Retina (tissue), 1 donor: ENCODE measurements at regions not wholly inside any gene's neighbourhood (a gene's known extent, or its start where the extent isn't known, plus 50 kb on each side); places are given as distances from the start of the nearest gene placed in this dataset.
"Not testable (repeated sequence)": the region's sequence is repeated elsewhere in the genome, so short reads cannot be mapped to it uniquely, and the experiment has no call there.

Experiments used
- DNase-seq: peaks from one replicate; pipeline ENCODE4 v3.0.0-alpha.2; 2016

DNA sequence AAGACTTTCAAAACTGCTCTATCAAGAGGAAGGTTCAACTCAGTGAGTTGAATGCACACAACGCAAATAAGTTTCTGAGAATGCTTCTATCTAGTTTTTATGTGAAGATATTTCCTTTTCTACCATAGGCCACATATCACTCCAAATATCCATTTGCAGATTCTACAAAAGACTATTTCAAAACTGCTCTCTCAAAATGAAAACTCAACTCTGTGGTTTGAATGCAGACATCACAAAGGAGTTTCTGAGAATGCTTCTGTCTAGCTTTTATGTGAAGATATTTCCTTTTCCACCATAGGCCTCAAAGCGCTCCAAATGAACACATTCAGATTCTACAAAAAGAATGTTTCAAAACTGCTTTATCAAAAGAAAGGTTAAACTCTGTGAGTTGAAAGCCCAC, 1093.1 kb upstream of the DEFB115 start:
- DNase-seq = not testable (repeated sequence)

DNA sequence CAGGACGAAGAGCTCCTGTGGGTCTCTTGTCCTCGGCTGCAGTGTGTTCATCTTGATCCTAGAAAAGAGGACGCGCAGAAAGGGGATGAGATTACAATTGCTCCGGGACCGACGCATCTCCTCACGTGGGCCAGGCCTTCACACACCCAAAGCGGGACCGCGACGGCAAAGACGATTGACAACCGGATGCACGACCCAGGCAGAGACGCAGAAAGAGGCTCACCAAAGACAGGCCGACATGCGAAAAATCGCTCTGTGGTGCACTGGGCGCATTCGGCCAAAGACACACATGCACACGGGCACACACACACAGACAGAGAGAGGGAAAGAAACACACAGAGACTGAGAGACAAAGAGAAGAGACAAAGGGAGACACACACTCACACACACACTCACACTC, 1089.9 kb upstream of the DEFB115 start:
- no peak for DNase-seq

DNA sequence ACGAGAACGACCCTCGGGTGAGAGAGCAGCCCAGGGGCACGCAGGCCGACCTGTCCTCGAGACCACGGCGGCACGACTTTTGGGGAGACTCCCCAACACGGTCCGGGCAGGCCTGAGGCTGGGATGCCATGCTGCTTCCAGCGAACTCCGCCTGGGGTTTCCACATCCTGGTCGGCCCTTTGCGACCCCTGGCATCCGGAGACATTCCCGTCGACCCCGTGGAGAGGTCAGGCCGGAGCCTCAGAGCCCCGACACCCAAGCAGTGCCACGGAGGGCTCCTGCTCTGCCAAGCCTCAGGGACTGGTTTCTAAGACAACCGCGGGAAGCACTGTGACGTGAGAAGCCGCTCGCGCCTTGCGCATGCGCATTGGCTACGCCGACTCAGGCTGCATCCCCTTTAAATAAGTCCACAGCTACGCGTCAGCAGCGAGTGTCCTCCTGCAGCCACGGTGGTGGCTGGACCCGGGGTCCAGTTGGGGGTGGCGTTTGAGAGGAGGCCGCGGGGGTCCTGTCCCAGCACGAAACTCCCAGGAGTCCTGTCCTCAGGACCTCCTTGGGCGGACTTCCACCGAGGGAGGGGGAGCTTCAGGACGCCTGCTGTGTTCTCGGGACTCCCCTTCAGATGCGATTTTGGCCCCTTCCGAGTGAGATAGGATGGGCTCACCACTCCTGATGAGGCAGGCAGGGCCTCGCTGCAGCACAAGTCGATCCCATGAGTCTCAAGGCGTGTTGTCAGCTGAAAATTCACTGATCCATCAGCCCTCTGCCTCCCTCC, 1089.3 kb upstream of the DEFB115 start:
- no peak for DNase-seq

DNA sequence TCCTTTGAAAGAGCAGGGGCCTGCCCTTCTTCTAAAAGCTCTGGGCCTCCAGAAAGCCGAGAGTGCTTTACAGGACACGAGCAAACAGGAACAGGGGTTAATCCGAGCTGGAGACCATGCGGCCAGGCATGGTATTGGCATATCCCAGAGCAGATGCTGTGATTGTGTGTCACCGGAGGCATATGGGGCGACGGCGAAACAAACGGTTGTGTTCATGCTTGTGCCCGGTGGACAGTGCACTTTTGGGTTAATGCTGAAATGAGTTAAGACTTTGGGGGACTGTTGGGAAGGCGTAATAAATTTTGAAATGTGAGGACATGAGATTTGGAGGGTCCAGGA, 1088.7 kb upstream of the DEFB115 start:
- DNase-seq = no peak

DNA sequence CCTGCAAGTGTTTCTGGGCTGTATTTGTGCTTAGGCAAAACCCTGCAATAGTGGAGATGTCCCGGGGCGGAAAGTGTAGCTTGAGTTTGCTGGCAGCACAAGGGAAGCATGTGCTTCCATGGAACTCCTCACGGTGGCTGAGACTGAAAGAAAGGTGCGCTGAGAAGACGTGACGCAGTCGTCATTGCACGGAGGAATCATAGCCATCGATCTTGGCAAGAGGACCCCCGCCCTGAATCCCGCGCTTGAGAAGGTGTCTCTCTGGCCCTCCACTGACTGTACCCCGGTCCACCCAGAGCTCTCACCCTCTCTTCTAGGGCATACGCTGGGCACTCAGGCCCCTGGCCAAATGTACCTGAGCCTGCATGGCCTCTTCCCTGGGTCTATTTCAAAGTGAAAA, 1081.8 kb upstream of the DEFB115 start:
- no peak for DNase-seq

DNA sequence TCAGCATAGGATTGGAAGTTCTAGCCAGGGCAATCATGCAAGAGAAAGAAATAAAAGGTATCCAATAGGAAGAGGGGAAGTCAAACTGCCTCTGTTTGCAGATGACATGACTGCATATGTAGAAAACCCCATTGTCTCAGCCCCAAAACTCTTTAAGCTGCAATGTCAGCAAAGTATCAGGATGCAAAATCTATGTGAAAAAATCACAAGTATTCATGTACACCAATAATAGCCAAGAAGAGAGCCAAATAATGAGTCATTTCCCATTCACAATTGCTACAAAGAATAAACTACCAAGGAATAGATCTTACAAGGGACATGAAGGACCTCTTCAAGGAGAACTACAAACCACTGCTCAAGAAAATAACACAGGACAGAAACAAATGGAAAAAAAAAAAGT, 1074.3 kb upstream of the DEFB115 start:
- DNase-seq = not testable (repeated sequence)

DNA sequence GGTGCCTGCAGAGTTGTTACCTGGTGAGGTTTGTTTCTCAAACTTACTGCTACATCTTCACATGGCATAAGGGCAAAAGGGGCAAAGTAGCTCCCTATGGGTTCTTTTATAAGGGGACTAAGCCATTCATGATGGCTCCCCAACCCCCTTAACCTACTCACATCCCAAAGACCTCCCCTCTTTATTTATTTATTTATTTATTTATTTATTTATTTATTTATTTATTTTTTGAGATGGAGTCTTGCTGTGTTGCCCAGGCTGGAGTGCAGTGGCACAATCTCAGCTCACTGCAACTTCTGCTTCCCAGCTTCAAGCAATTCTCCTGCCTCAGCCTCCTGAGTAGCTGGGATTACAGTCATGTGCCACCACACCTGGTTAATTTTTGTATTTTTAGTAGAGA, 1065.7 kb upstream of the DEFB115 start:
- not testable (repeated sequence) for DNase-seq

DNA sequence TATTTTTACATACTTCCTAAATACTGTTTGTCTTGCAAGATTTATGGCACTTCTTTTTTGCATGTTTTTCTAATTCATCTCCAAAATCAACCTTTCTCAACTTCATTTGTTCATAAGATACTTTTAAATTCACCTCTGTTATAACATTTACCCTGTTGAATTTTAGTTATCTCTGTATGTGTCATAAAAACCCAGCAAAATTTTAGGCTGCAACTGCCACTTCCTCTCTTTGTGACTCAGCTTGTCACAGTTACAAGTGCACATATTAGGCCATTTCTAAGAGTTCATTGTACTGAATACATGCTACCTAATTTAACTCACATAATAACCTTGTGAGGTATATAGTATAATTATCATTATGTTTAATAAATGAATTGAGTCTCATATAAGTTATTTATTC, 1023.0 kb upstream of the DEFB115 start:
- not testable (repeated sequence) for DNase-seq

DNA sequence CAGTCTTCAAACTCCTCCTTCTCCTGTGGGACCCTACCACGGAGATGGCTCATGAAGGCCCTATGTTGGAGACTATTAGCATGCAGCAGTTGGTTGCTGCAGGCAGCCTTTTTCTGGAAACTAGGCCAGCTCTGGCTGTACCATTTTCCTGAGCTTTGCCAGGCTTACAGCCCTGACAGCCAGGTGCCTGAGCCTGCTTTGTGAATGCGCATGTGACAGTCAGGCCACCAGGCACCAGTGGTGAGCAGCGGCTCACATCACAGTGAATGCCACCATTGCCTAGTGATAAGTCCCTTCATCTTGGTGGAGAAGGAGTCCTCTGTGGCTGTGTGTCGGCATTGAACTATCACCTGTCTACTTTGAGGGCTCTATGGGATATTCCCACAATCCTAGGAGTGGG, 982.4 kb upstream of the DEFB115 start:
- DNase-seq = not testable (repeated sequence)

DNA sequence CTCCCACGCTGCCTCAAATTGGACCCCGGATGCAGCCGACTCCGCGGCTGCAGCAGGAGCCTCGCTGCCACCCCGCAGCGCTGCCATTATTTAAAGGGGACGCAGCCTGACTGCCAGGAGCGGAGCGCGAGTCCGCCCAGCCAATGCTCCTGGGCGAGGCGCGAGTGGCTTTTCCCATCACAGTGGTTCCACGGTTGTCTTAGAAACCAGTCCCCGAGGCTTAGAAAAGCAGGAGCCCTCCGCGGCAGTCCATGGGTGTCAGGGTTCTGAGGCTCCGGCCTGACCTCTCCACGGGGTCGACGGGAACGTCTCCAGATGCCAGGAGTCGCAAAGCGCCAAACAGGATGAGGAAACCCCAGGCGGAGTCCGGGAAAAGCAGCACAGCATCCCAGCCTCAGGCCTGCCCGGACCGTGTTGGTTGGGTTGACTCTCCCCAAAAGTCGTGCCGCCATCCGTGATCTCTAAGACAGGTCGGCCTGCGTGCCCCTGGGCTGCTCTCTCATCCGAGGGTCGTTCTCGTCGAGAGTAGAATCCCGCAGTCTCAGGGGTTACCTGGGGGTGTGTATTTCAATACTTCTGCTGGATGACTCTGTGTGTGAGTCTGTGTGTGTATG, 975.8 kb upstream of the DEFB115 start:
- peak; percentile 38 for DNase-seq

DNA sequence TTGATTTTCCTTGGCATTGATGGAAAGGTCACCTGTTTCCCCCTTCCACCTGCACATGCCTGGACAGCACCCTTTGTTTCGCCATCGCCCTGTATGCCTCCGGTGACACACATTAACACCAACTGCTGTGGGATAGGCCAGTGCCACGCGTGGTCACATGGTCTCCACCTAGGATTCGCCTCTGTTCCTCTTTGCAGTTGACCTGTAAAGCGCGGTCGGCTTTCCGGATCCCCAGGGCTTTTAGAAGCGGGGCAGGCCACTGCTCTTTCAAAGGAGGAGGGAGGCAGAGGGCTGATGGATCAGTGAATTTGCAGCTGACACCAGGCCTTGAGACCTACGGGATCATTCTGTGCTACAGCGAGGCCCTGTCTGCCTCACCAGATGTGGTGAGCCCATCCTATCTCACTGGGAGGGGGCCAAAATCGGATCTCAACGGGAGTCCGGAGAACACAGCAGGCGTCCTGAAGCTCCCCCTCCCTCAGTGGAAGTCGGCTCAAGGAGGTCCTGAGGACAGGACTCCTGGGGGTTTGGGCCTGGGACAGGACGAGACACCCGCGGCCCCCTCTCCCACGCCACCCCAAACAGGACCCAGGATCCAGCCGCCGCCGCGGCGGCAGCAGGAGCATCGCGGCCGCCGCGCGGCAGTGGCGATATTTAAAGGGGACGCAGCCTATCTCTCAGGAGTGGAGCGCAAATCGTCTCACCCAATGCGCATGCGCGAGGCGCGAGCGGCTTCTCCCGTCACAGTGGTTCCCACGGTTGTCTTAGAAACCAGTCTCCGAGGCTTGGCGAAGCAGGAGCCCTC, 973.8 kb upstream of the DEFB115 start:
- DNase-seq = peak; percentile 71

DNA sequence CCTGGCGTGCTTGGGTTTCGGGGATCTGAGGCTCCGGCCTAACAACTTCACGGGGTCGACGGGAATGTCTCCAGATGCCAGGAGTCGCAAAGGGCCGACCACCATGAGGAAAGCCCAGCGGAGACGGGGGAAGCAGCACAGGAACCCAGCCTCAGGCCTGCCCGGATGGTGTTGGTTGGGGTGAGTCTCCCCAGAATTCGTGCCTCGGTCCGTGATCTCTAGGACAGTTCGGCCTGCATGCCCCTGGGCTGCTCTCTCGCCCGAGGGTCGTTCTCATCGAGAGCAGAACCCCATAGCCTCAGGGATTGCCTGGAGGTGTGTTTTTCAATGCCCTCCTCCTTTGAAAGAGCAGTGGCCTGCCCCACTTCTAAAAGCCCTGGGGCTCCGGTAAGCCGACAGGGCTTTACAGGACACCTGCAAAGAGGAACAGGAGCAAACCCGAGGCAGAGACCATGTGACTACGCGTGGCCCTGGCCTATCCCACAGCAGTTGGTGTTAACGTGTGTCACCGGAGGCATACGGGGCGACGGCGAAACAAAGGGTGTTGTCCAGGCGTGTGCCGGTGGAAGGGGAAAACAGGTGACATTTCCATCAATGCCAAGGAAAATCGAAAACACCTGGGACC, 973.1 kb upstream of the DEFB115 start:
- no peak for DNase-seq

DNA sequence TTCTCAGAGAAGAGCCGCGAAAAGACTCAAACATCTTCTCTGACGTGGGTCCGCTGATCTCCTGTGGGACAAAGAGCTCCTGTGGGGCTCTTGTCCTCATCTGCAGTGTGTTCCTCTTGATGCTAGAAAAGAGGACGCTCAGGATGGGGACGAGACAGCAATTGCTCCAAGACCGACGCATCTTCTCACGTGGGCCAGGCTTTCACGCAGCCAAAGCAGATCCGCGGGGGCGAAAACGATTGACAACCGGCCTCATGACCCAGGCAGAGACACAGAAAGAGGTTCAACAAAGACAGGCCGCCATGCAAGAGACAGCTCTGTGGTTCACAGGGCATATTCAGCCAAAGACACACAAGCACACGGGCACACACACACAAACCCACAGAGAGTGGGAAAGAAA, 971.8 kb upstream of the DEFB115 start:
- DNase-seq = no peak

DNA sequence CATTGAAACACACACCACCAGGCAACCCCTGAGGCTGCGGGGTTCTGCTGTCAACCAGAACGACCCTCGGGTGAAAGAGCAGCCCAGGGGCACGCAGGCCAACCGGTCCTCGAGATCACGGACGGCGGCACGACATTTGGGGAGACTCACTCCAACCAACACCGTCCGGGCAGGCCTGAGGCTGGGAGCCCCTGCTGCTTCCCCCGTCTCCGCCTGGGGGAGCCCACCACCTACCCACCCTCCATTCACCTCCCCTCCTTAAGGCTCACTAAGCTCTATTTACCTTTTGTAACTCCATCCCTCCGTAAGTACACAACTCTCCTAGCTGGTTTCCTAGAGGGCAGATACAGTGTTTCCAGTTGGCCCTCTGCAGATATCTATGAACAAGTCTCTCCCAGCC, 971.3 kb upstream of the DEFB115 start:
- DNase-seq = no peak

DNA sequence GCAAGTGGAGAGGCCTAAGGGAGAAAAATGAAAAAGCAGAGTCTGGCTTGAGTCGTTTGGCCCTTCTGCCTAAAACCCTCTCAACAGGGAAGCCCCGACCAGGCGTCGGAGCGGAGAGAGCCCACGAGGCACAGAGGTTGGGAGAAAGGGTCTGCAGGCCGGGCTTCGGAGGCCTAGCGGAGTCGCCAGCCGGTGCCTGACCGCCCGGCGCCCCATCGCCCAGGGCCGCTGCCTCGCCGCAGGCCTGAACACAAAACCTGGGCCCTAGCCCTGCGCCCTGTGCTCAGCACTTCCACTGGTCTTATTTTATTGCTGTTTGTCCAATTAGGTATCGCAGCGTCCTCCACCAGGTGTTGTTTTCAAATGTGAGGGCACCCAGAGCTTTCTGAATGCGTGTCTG, 970.0 kb upstream of the DEFB115 start:
- not testable (repeated sequence) for DNase-seq

DNA sequence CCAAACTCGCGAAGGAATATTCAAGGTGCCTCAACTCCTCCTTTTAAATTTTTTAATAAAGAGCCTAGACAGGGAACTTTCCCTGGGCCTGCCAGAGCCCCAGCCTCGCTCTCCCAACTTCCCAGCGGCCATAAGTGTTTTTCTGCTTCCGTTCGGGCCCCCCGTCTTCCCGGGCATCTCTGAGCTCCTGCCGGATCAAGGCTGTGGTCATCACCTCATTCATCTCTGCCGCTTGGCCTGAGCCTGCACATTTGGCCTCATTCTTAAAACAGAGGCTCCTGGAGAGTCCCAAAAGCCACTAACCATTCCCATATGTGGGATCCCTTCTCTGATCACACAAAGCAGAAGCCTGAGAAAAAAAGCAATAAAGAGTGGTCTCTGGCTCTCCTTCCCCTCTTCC, 969.1 kb upstream of the DEFB115 start:
- DNase-seq = no peak

DNA sequence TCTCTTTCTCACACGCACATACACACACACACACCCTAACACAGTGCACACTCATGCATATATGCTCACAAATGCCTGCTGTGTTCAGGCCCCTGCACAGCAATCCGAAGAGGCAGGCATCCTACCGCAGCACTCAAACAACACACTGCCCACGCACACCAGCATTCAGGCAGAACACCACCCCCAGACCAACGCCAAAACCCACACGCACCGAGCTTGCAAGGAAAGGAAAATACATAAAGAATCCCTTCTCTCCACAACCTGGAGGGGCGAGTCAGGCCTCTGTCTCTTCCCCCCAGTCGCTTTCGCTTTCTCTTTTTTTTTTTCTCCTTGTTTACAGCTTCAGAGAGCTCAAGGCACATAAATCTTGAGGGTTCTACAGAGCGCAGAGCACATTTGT, 968.4 kb upstream of the DEFB115 start:
- DNase-seq = not testable (repeated sequence)

DNA sequence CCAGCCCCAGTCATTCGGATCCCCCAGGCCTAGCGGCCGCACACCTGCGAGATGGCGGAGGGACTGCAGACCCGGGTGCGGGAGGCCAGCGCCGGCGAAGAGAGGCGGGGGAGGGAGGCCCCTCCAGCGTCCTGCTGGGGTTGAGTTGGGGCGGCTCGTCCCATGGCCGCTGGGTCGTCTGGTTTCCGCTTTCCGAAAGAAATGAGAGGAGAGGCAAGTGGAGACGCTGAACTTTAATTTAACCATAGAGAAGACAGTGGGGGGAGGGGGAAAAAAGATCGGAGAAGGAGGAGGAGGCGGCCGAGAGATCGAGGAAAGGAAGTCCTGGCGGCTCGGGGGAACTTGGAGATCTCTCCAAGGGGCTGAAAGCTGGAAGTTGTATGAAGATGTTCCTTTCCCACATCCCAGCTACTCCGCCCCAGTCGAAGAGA, 967.7 kb upstream of the DEFB115 start:
- not testable (repeated sequence) for DNase-seq

DNA sequence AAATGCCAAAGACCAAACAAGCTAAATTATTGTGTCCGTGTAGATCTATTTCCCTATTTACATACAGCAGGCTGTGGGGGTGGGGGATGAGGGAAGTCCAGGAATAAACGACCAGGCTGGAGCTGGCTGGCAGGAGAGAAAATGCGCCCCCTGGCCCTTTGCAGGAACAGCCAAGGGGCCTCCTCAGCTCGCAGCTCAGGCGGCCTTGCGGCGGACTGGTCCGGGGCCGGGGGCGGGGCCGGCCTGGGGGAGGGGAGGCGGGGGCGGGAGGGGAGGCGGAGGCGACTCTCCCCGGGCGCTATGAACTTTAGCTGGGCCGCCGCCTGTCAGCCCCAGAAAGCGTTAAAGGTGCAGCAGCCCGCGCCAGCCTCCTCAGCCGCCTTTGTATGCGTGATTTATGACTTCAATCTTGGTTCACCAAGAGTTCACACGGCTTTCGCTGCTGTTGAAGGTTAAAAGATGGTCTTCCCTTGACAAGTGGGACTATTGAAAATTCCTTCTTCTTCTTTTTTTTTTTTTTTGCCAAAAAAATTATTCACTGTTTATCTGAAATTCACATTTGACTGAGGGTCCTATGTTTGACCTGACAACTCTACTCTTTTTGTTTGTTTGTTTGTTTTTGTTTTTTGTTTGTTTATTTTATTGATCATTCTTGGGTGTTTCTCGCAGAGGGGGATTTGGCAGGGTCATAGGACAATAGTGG, 967.0 kb upstream of the DEFB115 start:
- DNase-seq = peak; percentile 50

DNA sequence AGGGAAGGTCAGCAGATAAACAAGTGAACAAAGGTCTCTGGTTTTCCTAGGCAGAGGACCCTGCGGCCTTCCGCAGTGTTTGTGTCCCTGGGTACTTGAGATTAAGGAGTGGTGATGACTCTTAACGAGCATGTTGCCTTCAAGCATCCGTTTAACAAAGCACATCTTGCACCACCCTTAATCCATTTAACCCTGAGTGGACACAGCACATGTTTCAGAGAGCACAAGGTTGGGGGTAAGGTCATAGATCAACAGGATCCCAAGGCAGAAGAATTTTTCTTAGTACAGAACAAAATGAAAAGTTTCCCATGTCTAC, 966.4 kb upstream of the DEFB115 start:
- DNase-seq = not testable (repeated sequence)

DNA sequence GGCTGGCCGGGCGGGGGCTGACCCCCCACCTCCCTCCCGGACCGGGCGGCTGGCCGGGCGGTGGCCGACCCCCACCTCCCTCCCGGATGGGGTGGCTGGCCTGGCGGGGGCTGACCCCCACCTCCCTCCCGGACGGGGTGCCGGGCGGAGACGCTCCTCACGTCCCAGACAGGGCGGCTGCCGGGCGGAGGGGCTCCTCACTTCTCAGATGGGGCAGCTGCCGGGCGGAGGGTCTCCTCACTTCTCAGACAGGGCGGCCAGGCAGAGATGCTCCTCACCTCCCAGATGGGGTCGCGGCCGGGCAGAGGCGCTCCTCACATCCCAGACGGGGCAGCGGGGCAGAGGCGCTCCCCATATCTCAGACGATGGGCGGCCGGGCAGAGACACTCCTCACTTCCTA, 965.8 kb upstream of the DEFB115 start:
- not testable (repeated sequence) for DNase-seq

DNA sequence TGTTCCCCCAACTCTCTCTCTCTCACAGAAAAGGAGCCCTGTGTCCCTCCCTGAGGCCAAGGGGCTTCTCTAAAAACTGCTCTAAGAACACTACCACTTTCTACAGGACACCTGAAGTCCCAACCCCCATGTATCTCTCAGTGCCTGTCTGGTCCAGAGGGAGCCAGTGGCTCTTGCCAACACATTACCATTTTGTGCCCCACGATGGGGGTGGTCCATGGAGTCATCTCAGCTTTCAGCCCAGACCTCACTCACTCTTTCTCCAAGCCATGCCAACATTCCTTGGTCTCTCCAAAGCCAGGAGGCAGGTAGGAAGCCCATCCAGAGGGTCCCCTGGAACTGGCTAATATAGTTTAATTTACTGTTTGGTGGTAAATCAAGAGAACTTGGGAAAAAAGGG, 962.1 kb upstream of the DEFB115 start:
- DNase-seq = not testable (repeated sequence)

DNA sequence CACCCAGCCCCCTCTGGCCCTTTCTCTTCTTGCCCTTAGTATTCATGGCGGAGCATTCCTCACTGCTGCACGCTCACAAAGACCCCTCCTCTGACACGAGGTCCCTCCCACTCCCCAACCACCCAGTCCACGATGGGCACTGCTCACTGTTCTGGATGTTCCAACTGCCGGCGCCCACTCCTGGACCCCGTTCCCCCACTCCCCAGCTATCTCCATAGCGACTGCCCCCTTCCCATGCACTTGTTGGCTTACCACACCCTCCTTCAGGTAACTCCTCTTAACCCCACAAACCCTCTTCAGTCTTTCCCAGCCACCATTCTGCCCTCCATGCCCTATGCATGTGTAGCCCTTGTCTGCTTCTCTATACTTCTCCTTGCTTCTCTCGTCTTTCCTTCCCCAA, 961.5 kb upstream of the DEFB115 start:
- not testable (repeated sequence) for DNase-seq
